Left lobe of liver (tissue), 2 donors: ENCODE measurements at regions not wholly inside any gene's neighbourhood (a gene's known extent, or its start where the extent isn't known, plus 50 kb on each side); places are given as distances from the start of the nearest gene placed in this dataset.

Source experiments
- ATAC-seq: fragments of 200-7000 bp; cut with Tn5 transposase; one replicate; pipeline ENCODE4 v1.9.1; 2020; ENCODE audit warnings: mild to moderate bottlenecking, moderate library complexity
- DNase-seq: peaks from one replicate; pipeline ENCODE4 v3.0.0-alpha.2; 2020; ENCODE audit warnings: low spot score
- donor health status: DM: no; HTN: no; CAD: no; lungs with moderate emphysema.
- donor health status: DM: no; HTN: yes; CAD: no.

DNA sequence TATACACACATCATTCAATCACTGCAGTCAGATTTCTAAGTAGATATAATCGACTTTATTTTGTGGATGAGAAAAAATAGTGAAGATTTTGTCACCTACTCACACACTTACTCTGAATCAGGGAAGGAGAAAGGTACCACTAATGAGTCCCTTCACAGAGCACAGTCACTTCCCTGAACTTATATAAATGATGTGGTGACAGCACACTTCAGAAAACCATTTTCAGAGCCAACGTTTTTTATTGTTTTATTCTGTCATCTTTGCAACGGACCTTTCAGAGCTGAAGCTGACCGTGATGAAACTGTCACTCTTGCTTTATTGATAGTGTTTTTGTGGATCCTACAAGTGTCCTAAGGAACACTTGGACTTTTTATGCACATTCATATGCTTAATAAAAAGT lies 956.6 kb downstream of the SQOR start:
- DNase-seq: no peak
- no peak for ATAC-seq

DNA sequence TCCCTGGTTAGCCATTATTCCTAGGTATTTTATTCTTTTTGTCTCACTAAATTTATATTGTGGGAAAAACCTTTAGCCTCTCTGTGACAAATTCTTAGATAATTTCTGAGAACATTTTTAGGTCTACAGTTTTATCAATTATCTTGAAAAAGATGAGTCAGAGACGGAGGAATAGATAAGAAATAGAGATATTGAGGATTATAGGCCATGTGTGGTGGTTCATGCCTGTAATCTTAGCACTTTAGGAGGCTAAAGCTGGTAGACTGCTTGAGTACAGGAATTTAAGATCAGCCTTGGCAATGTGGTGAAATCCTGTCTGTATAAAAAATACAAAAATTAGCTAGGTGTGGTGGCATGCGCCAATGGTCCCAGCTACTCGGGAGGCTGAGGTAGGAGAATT lies 960.2 kb downstream of the SQOR start:
- no peak for ATAC-seq

DNA sequence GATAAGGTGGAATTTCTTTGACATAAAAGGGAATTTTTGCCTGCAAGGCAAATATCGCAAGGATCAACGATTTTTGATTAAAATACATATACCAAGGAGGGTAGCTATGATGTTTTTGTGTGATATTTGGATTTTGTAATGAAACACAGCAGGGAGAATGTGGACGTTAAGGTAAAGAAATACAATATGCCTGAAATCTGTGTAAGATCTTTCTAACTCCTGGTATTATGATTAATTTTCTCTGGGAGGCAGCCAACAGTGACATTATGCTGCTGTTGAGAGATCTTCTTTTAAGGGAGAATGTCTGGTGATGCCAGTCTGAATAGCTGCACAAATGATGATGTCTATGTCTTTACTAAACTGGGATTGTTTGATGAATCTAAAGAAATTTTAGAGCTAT lies 972.2 kb downstream of the SQOR start:
- DNase-seq (no peak), ATAC-seq (no peak)

More for the DNA sequence above, 960.2 kb downstream of the SQOR start:
- DNase-seq: no peak

- no peak for ATAC-seq
- DNase-seq: no peak
Observed at GRCh38 chr15:46616033-46616432, 981.2 kb downstream of the SQOR start.

- ATAC-seq (no peak), DNase-seq (no peak)
Observed at GRCh38 chr15:46617507-46617906, 982.7 kb downstream of the SQOR start.

DNA sequence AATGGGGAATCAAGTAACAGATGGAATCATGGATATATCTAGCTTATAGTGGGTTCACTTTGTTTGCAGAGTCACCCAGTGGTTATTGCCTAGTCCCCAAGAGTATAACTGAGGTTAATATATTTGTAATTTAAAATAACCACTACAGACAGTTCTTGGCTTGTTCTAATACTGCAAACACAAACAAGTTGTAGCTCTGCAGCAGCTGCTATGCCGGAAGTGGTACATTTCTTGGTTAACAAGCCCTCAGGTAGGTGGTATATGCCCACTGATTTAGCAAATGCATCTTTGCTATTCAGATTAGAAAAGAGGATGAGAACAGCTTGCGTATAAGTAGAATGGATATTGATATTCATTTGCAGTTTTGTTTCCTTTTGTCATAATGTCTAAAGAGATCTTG lies 984.2 kb downstream of the SQOR start:
- ATAC-seq (no peak), DNase-seq (no peak)

DNA sequence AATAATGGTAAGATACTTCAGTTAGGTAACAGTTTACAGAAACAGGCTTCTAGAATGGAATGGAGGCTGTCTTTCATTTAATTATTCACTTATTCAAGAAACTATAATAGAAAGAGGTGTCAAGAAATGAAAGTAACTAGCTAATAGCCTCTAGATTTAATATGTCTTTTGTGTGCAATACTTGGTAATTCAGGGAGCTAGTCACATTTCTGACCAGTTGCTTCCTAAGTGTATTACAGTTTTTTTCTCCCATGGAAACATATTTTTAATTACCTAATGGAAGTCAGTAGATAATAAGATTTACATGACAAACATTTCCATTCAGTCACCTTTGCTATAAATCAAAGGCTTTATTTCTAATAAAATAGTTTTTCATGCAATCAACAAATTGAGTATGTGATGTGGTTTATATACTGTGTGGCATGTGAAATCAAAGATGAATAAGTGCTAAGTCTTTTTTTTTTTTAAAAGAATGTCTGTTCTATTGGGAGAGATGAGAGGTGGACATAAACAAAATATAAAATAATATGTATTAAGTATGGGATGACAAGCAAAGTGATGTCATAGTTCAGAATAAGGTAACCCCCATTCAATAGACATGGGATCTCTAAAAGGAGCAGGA lies 985.7 kb downstream of the SQOR start:
- no peak for DNase-seq
- no peak for ATAC-seq

- no peak for ATAC-seq
- no peak for DNase-seq
Observed at GRCh38 chr15:46622851-46623250, 988.0 kb downstream of the SQOR start.

- DNase-seq (no peak), ATAC-seq (no peak)
Observed at GRCh38 chr15:46636206-46636605, 1001.4 kb downstream of the SQOR start.

DNA sequence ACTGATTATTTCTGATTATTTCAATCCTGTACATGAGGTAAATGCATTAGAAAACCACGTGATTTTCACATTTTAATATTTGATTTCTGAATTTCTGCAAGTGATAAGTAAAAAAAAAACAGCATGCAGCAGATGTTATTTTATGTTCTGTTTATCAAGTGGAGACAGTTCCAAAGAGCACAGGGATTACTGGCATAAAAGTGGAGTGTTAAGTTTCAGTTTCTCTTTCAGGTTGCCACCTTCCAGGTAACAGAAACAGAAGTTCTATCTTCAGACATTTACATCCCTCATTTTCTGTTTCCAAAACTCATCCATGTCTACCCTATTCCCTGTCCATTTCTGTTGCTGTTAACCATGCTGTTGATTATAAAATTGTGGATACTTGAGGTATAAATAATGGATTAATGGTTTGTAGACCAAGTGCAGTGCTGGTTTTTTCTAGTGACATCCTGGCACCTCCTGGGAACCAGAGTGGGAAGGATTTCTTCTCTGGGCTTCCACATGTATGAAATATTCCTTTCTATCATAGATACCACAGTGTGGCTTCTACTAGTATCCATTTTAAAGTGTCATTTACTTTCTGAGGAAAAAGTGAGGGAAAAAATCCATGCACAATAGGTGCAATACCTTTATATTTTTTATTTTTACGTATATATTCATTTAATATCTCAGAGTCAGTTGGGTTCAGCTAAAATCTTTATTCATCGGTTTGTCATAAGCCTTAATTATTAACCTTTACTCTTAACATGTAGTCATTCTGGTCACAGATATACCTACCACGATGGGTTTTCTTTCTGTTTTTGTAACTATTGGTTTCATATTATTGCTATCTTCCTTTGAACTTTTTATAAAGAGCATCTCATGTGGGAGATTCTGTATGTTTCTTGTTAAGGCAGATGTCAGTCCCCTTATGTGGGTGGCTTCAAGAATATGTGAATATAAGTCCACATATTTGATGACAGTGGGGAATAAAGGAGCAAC lies 1010.0 kb downstream of the SQOR start:
- DNase-seq (no peak), ATAC-seq (peak; percentile 96)

DNA sequence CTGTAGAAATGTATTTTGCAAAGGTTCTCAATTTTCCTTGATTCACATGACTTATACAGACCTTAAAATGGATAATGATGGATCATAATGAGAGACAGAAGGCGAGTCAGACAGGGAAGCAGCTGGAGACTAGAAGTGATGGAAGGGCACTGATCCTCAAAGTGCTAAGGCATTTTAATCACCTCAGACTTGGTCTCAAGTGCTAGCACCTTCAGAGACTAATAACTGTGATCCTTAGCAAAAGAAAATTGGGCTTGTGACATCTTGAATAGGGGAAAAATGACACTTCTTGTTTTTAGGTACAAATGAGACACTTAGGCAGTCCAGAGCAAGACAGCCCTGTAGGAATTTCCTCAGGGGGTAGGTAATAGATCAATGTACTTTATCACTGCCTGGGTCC lies 1011.7 kb downstream of the SQOR start:
- DNase-seq (no peak), ATAC-seq (no peak)

DNA sequence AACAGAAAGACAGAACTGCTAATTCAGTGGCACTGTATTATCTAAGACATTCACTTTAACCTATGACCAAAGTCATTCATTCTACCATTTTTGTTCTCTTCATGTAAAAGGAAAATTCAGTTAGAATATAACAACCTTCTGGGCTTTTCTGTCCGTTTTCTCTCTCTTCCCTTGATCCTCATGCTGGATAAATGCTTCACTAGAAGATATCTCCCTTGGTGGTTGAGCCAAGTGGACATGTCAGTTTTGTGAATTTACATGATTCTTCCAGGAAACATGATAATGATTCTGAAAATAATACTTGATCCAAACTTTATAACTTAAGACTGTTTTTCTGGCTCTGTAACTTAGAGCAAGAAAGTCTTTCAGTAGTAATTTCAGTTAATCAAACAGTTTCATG lies 1012.2 kb downstream of the SQOR start:
- no peak for ATAC-seq
- DNase-seq: no peak

DNA sequence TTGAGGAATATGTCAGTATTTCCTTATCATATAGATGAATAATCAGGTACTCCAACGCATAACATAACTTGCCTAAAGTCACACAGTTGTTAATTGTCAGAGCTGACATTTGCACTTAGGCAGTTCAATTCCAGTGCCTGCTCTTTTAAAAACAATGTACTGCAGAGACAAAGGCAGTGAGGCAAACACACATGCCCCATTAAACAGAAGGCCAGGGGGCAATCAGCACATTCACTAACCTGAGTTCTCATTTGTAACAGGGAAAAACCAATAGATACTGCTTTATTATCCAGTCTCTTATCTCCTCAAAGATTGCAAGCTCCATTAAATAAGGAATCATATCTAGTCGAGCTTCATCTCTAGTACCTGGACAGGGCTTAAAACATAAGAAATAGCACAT lies 1017.4 kb downstream of the SQOR start:
- ATAC-seq (no peak), DNase-seq (no peak)

- DNase-seq: no peak
- no peak for ATAC-seq
Observed at GRCh38 chr15:46654993-46655392, 1020.2 kb downstream of the SQOR start.

DNA sequence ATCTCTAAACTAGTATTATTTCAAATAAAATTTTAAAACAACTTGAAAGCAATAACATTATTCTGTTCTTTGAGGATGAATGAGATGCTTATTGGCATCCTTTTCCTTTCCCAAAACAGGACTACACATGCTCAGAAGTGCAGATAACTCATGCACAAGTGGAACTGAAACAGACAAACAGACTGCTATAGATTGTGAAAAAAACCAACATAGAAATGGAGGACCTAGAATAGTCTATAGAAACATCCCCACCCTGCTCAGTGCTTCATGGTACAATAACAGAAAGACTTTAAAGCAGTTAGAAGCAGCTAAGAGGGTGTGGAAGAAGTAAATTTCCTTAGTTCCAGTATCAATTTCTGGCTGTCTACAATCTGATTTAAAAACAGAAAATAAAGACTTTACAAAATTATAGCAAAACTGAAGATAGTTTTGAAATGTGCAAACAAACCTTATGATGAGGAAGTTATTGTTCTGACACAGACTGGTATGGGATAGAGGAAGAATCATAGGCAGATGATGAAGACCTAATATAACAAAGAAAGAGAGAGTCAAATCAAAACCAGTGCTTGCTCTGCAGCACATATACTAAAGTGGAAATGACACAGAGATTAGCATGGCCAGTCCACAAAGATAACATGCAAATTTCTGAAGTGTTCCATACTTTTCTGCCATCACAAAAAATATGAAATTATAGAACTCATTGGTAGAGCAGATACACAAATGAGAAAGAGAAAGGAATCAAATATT lies 1025.4 kb downstream of the SQOR start:
- ATAC-seq: no peak
- no peak for DNase-seq

GRCh38 chr15:46670258-46670657 lies 1035.4 kb downstream of the SQOR start:
- no peak for ATAC-seq
- no peak for DNase-seq

GRCh38 chr15:46671336-46671735 lies 1036.5 kb downstream of the SQOR start:
- DNase-seq (no peak), ATAC-seq (no peak)

DNA sequence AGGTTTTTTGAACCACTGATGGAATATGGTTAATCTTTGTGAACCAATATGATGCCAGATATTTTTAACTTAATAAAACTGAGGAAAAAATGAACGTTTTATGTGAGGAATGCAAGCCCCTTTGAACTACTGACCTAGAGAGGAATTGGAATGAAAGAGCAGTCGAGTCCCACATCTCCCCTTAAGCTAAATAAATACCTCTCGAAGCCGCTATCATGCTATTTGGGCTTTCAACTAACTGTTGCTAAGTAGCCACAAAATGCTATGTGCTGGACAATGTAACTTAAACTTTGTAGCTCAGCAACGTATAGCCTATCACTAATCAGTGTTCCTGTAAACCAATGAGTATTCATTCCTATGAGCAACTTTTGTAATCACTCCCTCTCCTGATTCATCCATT lies 1037.2 kb downstream of the SQOR start:
- no peak for ATAC-seq
- no peak for DNase-seq

GRCh38 chr15:46676233-46677206 lies 1040.8 kb upstream of the SEMA6D start:
- DNase-seq (peak; percentile 44), ATAC-seq (peak; percentile 95)

DNA sequence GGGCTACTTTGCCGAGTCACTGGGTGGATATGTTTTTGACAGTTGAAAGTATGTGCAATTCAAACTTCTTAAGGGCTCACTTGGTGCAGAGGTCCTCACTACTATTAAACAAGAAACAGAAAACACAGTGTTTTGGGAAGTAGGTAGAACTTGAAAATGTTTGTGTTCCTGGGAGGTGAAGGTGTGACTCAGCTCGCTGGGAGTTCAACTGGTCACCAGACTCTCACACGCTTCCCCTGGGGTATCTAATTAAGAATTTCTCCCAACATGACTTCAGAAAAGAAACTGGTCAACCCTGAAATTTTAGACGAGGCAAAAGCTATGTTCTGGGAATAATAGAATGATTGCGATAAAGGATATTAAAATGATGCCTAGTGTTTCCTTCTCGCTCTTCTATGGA lies 1039.8 kb upstream of the SEMA6D start:
- ATAC-seq (no peak), DNase-seq (no peak)
